IPS-18a (cell line): ENCODE measurements at regions not wholly inside any gene's neighbourhood (a gene's known extent, or its start where the extent isn't known, plus 50 kb on each side); places are given as distances from the start of the nearest gene placed in this dataset.

Experiments used
- H3K27ac ChIP-seq: one replicate; pipeline ENCODE4 v1.5.1; 2013; ENCODE audit warnings: low read length
- H3K27me3 ChIP-seq: one replicate; pipeline ENCODE4 v1.6.1; 2013; ENCODE audit warnings: mild to moderate bottlenecking, low read length; ENCODE audit not compliant: control insufficient read depth, insufficient read depth
- H3K36me3 ChIP-seq: one replicate; pipeline ENCODE4 v1.6.1; 2013; ENCODE audit warnings: low read depth, low read length; ENCODE audit not compliant: control insufficient read depth
- H3K4me1 ChIP-seq: one replicate; pipeline ENCODE4 v1.6.1; 2013; ENCODE audit warnings: low read depth, low read length; ENCODE audit not compliant: control insufficient read depth
- H3K4me3 ChIP-seq: one replicate; pipeline ENCODE4 v1.5.1; 2013; ENCODE audit warnings: low read length
- H3K9ac ChIP-seq: one replicate; pipeline ENCODE4 v1.6.1; 2013; ENCODE audit warnings: mild to moderate bottlenecking, low read length, moderate library complexity
- H3K9me3 ChIP-seq: one replicate; pipeline ENCODE4 v1.6.1; 2013; ENCODE audit warnings: low read depth, low read length; ENCODE audit not compliant: control insufficient read depth

DNA sequence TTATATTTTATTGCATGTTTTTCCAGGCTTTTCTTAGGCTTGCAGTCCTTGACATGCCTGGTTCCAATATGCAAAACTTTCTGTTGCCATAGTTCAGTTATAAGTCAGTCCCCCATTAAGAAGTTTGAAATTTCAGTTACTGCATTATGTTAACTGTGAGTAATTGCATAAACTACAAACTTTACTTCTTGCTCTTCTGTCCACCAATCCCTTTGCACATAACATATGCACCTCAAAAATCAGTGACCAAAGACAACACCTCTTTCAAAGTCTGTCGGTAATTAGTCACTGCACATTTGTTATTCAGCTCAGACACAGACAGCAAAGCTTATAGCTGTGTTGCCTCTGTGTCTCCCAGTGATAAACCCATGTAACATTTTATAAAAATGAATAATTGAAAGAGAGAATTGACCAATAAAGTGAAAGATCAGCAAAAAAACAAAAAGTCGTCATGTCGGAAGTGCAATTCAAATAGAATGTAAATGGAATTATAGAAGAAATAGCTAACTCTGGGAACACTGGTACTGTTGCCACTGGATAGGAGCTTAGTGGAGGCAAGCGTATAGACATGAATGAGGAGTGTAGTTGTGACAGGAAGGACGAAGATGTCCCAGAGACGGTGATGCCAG is 50.3 kb upstream of the BTBD3 start:
- H3K4me1 ChIP-seq: no peaks in the 10 kb centered on the region
- H3K9ac ChIP-seq: no peak overlapping the region
- H3K4me3 ChIP-seq: no peak overlapping the region
- no peaks in the 10 kb centered on the region for H3K36me3 ChIP-seq
- no peak overlapping the region for H3K27ac ChIP-seq
- no peaks in the 10 kb centered on the region for H3K27me3 ChIP-seq
- H3K9me3 ChIP-seq: no peaks in the 10 kb centered on the region
